Left ventricle myocardium inferior (tissue), 1 donor: ENCODE measurements at regions not wholly inside any gene's neighbourhood (a gene's known extent, or its start where the extent isn't known, plus 50 kb on each side); places are given as distances from the start of the nearest gene placed in this dataset.

ENCODE experiments used
- DNase-seq: peaks from one replicate; pipeline ENCODE4 v3.0.0-alpha.2; 2020
- H3K27ac ChIP-seq: fragments of 200-600 bp; replicated peaks from 2 replicates; pipeline ENCODE4 v1.8.0; 2021
- H3K27me3 ChIP-seq: fragments of 200-600 bp; 2 replicates; pipeline ENCODE4 v1.8.0; 2021; ENCODE audit warnings: low read depth
- H3K36me3 ChIP-seq: fragments of 200-600 bp; 2 replicates; pipeline ENCODE4 v1.8.0; 2021
- H3K4me1 ChIP-seq: fragments of 200-600 bp; 2 replicates; pipeline ENCODE4 v1.8.0; 2021
- H3K4me3 ChIP-seq: fragments of 200-600 bp; 2 replicates; pipeline ENCODE4 v1.8.0; 2021; ENCODE audit warnings: mild to moderate bottlenecking, moderate library complexity
- H3K9me3 ChIP-seq: fragments of 200-600 bp; replicated peaks from 2 replicates; pipeline ENCODE4 v1.8.0; 2021
- intact Hi-C: fragments of 100-400 bp; cut with micrococcal nuclease; formaldehyde crosslinking; loops from one replicate; pipeline ENCODE4 v1.11.0; 2022
- TF ChIP-seq, protein P1 (sequence below): fragments of 200-600 bp; IDR thresholded peaks from 2 replicates; pipeline ENCODE4 v1.8.0; 2021; ENCODE audit warnings: antibody characterized with exemption, mild to moderate bottlenecking, borderline replicate concordance
- donor health status: DM: no; HTN: yes; CAD: no; lungs with severe emphysema.

- no peaks in the 10 kb centered on the region for H3K36me3 ChIP-seq
- no peak for DNase-seq
- TF ChIP-seq, protein P1, sequence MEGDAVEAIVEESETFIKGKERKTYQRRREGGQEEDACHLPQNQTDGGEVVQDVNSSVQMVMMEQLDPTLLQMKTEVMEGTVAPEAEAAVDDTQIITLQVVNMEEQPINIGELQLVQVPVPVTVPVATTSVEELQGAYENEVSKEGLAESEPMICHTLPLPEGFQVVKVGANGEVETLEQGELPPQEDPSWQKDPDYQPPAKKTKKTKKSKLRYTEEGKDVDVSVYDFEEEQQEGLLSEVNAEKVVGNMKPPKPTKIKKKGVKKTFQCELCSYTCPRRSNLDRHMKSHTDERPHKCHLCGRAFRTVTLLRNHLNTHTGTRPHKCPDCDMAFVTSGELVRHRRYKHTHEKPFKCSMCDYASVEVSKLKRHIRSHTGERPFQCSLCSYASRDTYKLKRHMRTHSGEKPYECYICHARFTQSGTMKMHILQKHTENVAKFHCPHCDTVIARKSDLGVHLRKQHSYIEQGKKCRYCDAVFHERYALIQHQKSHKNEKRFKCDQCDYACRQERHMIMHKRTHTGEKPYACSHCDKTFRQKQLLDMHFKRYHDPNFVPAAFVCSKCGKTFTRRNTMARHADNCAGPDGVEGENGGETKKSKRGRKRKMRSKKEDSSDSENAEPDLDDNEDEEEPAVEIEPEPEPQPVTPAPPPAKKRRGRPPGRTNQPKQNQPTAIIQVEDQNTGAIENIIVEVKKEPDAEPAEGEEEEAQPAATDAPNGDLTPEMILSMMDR = no peak
- no peak overlapping the region for H3K4me3 ChIP-seq
- H3K27ac ChIP-seq = no peak overlapping the region
- no peaks in the 10 kb centered on the region for H3K27me3 ChIP-seq
- no peaks in the 10 kb centered on the region for H3K4me1 ChIP-seq
- H3K9me3 ChIP-seq = no peaks in the 10 kb centered on the region
- intact Hi-C loops = loop anchor here (5.0 to 10.0 kb wide), 2 partner anchors 255 to 552 kb away; no protein-coding TSS in a partner anchor
Measured at GRCh38 chr12:46676797-46677520, 148.8 kb downstream of the SLC38A4 start.

- Histone ChIP-seq H3K4me3 (no peak overlapping the region), H3K36me3 (no peaks in the 10 kb centered on the region), H3K27me3 (no peaks in the 10 kb centered on the region), H3K9me3 (no peaks in the 10 kb centered on the region), H3K27ac (no peak overlapping the region), H3K4me1 (no peaks in the 10 kb centered on the region)
- TF ChIP-seq, protein P1 = no peak
- intact Hi-C loops = loop anchor here (5.0 to 10.0 kb wide), 2 partner anchors 256 to 552 kb away; no protein-coding TSS in a partner anchor
- DNase-seq = no peak
Measured at GRCh38 chr12:46676396-46676795, 149.4 kb downstream of the SLC38A4 start.

GRCh38 chr12:46675736-46676135 is 150.1 kb downstream of the SLC38A4 start:
- DNase-seq = no peak
- Histone ChIP-seq H3K4me3 (no peak overlapping the region), H3K36me3 (no peaks in the 10 kb centered on the region), H3K4me1 (peaks cover 7% of the 10 kb centered on the region), H3K27ac (no peak overlapping the region), H3K27me3 (no peaks in the 10 kb centered on the region), H3K9me3 (no peaks in the 10 kb centered on the region)
- TF ChIP-seq, protein P1 = peak; percentile 77
- intact Hi-C loops = loop anchor here (5.0 to 10.0 kb wide), 2 partner anchors 257 to 551 kb away; no protein-coding TSS in a partner anchor

- peaks cover 9% of the 10 kb centered on the region for H3K4me1 ChIP-seq
- H3K27me3 ChIP-seq = no peaks in the 10 kb centered on the region
- no peaks in the 10 kb centered on the region for H3K9me3 ChIP-seq
- intact Hi-C loops = loop anchor here (5.0 to 10.0 kb wide), 2 partner anchors 258 to 550 kb away; no protein-coding TSS in a partner anchor
- no peak overlapping the region for H3K27ac ChIP-seq
- no peaks in the 10 kb centered on the region for H3K36me3 ChIP-seq
- TF ChIP-seq, protein P1 = no peak
- DNase-seq = no peak
- H3K4me3 ChIP-seq = no peak overlapping the region
Measured at GRCh38 chr12:46674800-46675199, 151.0 kb downstream of the SLC38A4 start.

DNA sequence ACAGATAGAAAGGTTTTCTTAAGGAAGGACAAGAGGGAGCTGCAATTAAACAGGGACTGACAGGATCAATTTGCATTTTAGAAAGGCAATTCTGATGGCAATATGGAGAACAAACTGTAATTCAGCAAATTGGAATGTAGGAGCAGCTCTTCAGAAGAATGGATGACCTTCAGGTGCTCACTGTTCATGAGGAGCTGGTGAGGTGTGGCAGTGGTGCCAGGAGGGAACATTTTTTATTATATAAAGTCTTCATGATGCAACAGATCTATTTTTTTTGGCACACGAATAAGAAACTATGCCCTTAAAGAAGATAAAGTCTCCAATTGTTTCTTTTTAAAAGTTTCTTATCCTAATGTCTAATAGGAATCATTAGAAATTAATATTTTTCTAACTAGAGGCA is 151.7 kb downstream of the SLC38A4 start:
- intact Hi-C loops = loop anchor here (10.0 kb wide), 1 partner anchor 549 kb away; no protein-coding TSS in a partner anchor
- H3K27me3 ChIP-seq = no peaks in the 10 kb centered on the region
- H3K4me3 ChIP-seq = no peak overlapping the region
- no peak for DNase-seq
- H3K27ac ChIP-seq = no peak overlapping the region
- no peaks in the 10 kb centered on the region for H3K36me3 ChIP-seq
- H3K4me1 ChIP-seq = peaks cover 9% of the 10 kb centered on the region
- TF ChIP-seq, protein P1 = no peak
- no peaks in the 10 kb centered on the region for H3K9me3 ChIP-seq
